ENCODE measurements at regions not wholly inside any gene's neighbourhood (a gene's known extent, or its start where the extent isn't known, plus 50 kb on each side); places are given as distances from the start of the nearest gene placed in this dataset.
A peak's percentile ranks its signal among the peaks of the same experiment; 100 is the strongest.

DNA sequence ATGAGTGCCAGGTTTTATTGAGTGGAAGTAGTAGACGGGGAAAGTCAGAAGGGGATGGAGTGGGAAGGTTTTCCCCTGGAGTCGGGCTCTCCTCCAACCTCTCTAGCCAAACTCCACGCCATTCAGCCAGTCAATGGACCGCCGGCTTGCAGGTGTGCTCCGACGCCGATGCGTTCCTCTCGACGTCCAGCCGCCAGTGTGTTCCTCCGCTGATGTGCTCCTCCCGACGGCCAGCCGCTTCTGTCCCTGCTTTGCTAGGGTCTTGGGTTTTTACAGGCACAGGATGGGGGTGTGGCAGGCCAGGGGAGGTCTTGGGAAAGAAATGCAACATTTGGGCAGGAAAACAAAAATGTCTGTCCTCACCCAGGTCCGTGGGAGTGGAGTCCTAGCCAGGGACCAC is 94.3 kb upstream of the TEX51 start:
- TF ChIP-seq EP300 (IDR thresholded peaks at IDR 0.05; ENCODE audit: borderline replicate concordance), result no peak
- TF ChIP-seq TEAD4 (IDR thresholded peaks at IDR 0.05), result no peak
- TF ChIP-seq USF1 (IDR thresholded peaks at IDR 0.05), result no peak
- TF ChIP-seq, protein P1, sequence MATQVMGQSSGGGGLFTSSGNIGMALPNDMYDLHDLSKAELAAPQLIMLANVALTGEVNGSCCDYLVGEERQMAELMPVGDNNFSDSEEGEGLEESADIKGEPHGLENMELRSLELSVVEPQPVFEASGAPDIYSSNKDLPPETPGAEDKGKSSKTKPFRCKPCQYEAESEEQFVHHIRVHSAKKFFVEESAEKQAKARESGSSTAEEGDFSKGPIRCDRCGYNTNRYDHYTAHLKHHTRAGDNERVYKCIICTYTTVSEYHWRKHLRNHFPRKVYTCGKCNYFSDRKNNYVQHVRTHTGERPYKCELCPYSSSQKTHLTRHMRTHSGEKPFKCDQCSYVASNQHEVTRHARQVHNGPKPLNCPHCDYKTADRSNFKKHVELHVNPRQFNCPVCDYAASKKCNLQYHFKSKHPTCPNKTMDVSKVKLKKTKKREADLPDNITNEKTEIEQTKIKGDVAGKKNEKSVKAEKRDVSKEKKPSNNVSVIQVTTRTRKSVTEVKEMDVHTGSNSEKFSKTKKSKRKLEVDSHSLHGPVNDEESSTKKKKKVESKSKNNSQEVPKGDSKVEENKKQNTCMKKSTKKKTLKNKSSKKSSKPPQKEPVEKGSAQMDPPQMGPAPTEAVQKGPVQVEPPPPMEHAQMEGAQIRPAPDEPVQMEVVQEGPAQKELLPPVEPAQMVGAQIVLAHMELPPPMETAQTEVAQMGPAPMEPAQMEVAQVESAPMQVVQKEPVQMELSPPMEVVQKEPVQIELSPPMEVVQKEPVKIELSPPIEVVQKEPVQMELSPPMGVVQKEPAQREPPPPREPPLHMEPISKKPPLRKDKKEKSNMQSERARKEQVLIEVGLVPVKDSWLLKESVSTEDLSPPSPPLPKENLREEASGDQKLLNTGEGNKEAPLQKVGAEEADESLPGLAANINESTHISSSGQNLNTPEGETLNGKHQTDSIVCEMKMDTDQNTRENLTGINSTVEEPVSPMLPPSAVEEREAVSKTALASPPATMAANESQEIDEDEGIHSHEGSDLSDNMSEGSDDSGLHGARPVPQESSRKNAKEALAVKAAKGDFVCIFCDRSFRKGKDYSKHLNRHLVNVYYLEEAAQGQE (IDR thresholded peaks at IDR 0.05; ENCODE audit: low read depth), result no peak
- no peak for TF ChIP-seq CREB1 (IDR thresholded peaks at IDR 0.05; ENCODE audit: low read depth)
- no peak for TF ChIP-seq TAF1 (IDR thresholded peaks at IDR 0.05; ENCODE audit: low read depth)
- TF ChIP-seq FOXM1 (IDR thresholded peaks at IDR 0.05; ENCODE audit: borderline replicate concordance, low read depth), result no peak
- no peak for TF ChIP-seq RAD21 (IDR thresholded peaks at IDR 0.05; ENCODE audit: low read depth)
- no peak for TF ChIP-seq YY1 (IDR thresholded peaks at IDR 0.05; ENCODE audit: low read depth)
- no peak for TF ChIP-seq TCF12 (IDR thresholded peaks at IDR 0.05; ENCODE audit: low read depth)
- no peak for TF ChIP-seq EGR1 (IDR thresholded peaks at IDR 0.05)

- no peak for TF ChIP-seq TEAD4 (IDR thresholded peaks at IDR 0.05)
- TF ChIP-seq FOXM1 (IDR thresholded peaks at IDR 0.05; ENCODE audit: borderline replicate concordance, low read depth), result no peak
- no peak for TF ChIP-seq YY1 (IDR thresholded peaks at IDR 0.05; ENCODE audit: low read depth)
- TF ChIP-seq, protein P2, sequence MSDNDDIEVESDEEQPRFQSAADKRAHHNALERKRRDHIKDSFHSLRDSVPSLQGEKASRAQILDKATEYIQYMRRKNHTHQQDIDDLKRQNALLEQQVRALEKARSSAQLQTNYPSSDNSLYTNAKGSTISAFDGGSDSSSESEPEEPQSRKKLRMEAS (IDR thresholded peaks at IDR 0.05), result no peak
- no peak for TF ChIP-seq CEBPB (IDR thresholded peaks at IDR 0.05)
- no peak for TF ChIP-seq TCF12 (IDR thresholded peaks at IDR 0.05; ENCODE audit: low read depth)
- TF ChIP-seq USF1 (IDR thresholded peaks at IDR 0.05), result no peak
- TF ChIP-seq NFIC (IDR thresholded peaks at IDR 0.05), result no peak
- TF ChIP-seq TAF1 (IDR thresholded peaks at IDR 0.05; ENCODE audit: low read depth), result no peak
- no peak for TF ChIP-seq EP300 (IDR thresholded peaks at IDR 0.05; ENCODE audit: borderline replicate concordance)
- no peak for TF ChIP-seq EGR1 (IDR thresholded peaks at IDR 0.05)
- TF ChIP-seq CREB1 (IDR thresholded peaks at IDR 0.05; ENCODE audit: low read depth), result no peak
- TF ChIP-seq, protein P1 (IDR thresholded peaks at IDR 0.05; ENCODE audit: low read depth), result no peak
- TF ChIP-seq ZBTB7A (IDR thresholded peaks at IDR 0.05; ENCODE audit: low read depth), result no peak
- TF ChIP-seq RAD21 (IDR thresholded peaks at IDR 0.05; ENCODE audit: low read depth), result no peak
Measured at GRCh38 chr2:126808929-126809328, 89.8 kb upstream of the TEX51 start.

DNA sequence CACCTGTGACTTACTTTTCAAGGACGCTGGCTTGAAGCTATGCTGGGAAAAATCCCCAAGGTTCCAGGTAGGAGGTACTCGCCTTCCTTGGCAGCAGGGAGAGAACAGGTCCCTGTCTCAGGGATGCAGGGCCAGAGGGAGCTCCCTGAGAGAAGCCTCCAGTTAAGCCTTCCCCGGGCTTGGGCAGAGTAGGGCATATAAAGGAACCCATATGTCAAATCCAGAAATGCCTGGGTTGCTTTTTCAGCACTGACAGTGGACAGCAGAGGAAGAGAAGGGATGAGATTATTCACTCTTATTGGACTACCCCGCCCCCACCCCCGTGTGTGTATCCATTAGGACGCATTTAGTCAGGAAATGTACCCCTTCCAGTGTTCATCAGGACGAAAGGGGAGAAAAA is 89.3 kb upstream of the TEX51 start:
- TF ChIP-seq, protein P1 (IDR thresholded peaks at IDR 0.05; ENCODE audit: low read depth), result peak; percentile 58
- TF ChIP-seq CEBPB (IDR thresholded peaks at IDR 0.05), result no peak

GRCh38 chr2:126810001-126810400 is 88.7 kb upstream of the TEX51 start:
- TF ChIP-seq, protein P2 (IDR thresholded peaks at IDR 0.05), result no peak
- TF ChIP-seq TCF12 (IDR thresholded peaks at IDR 0.05; ENCODE audit: low read depth), result no peak
- no peak for TF ChIP-seq EP300 (IDR thresholded peaks at IDR 0.05; ENCODE audit: borderline replicate concordance)
- no peak for TF ChIP-seq USF1 (IDR thresholded peaks at IDR 0.05)
- no peak for TF ChIP-seq EGR1 (IDR thresholded peaks at IDR 0.05)
- TF ChIP-seq FOXM1 (IDR thresholded peaks at IDR 0.05; ENCODE audit: borderline replicate concordance, low read depth), result no peak
- no peak for TF ChIP-seq NFIC (IDR thresholded peaks at IDR 0.05)
- no peak for TF ChIP-seq TAF1 (IDR thresholded peaks at IDR 0.05; ENCODE audit: low read depth)
- TF ChIP-seq, protein P1 (IDR thresholded peaks at IDR 0.05; ENCODE audit: low read depth), result no peak
- TF ChIP-seq TEAD4 (IDR thresholded peaks at IDR 0.05), result no peak
- no peak for TF ChIP-seq CREB1 (IDR thresholded peaks at IDR 0.05; ENCODE audit: low read depth)

Data from Ishikawa (cell line).